Skeletal muscle satellite cell (primary cell): ENCODE measurements at regions not wholly inside any gene's neighbourhood (a gene's known extent, or its start where the extent isn't known, plus 50 kb on each side); places are given as distances from the start of the nearest gene placed in this dataset.

Experiments
- H3K27me3 ChIP-seq: 2 replicates; pipeline ENCODE4 v1.7.0; 2013; ENCODE audit warnings: low read length; ENCODE audit not compliant: control insufficient read depth, insufficient read depth
- H3K36me3 ChIP-seq: 2 replicates; pipeline ENCODE4 v1.7.0; 2013; ENCODE audit warnings: mild to moderate bottlenecking, control low read depth, low read length; ENCODE audit not compliant: insufficient read depth
- H3K4me1 ChIP-seq: 2 replicates; pipeline ENCODE4 v1.7.0; 2013; ENCODE audit warnings: low read length; ENCODE audit not compliant: control insufficient read depth, insufficient read depth
- H3K4me2 ChIP-seq: 2 replicates; pipeline ENCODE4 v1.7.0; 2013; ENCODE audit warnings: mild to moderate bottlenecking, low read length
- H3K4me3 ChIP-seq: 2 replicates; pipeline ENCODE4 v1.7.0; 2013; ENCODE audit warnings: low read length
- H3K9ac ChIP-seq: 2 replicates; pipeline ENCODE4 v1.7.0; 2013; ENCODE audit warnings: mild to moderate bottlenecking, low read depth, low read length, moderate library complexity
- H3K9me3 ChIP-seq: replicated peaks from 2 replicates; pipeline ENCODE4 v1.7.0; 2013; ENCODE audit warnings: mild to moderate bottlenecking, control low read depth, low read length

DNA sequence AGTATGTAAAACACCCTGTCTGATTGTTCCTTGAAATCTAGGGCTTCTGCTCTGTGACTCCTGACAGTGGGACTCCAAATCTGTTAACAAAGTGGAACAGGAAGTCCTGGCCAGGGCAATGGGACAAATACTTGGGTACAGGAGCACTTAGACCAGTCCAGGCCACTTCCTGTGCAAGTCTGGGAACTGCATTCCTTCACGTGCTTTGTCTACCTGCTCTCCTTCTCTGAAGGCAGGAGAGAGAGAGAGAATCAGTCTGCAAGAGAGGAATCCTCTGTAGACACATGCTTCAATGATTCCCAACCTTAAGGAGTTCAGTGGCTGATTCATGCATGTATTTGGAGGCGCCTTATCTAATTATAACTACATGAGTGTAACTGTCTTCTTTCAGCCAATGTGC, 530.2 kb downstream of the GATA3 start:
- Histone ChIP-seq H3K36me3 (no peaks in the 10 kb centered on the region), H3K9me3 (no peaks in the 10 kb centered on the region), H3K9ac (no peak overlapping the region), H3K4me3 (no peak overlapping the region), H3K27me3 (no peaks in the 10 kb centered on the region), H3K4me1 (no peaks in the 10 kb centered on the region), H3K4me2 (no peak overlapping the region)

GRCh38 chr10:8586504-8586903, 532.0 kb downstream of the GATA3 start:
- no peak overlapping the region for H3K4me2 ChIP-seq
- no peaks in the 10 kb centered on the region for H3K4me1 ChIP-seq
- no peak overlapping the region for H3K9ac ChIP-seq

DNA sequence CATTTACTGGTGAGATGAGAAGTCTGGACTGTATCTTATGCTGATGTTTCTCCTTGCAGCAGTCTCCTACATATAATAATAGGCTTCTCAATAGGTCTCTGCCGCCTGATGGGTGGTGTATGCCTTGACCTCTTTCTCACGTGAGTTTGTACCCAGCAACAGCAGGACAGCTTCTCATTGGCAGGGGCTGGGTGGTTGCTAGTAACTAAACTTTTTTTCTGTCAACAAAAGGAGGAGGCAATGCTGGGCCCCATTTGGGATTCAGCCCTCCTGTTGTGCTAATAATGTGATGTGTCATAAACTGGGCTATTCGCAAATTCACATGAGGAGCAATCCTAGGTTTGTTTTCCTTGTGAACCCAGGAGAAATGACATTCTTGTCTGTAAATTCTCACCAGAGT, 533.6 kb downstream of the GATA3 start:
- Histone ChIP-seq H3K4me2 (no peak overlapping the region), H3K9ac (no peak overlapping the region), H3K4me1 (no peaks in the 10 kb centered on the region), H3K36me3 (no peaks in the 10 kb centered on the region), H3K9me3 (no peaks in the 10 kb centered on the region), H3K27me3 (no peaks in the 10 kb centered on the region), H3K4me3 (no peak overlapping the region)

More at GRCh38 chr10:8586504-8586903, 532.0 kb downstream of the GATA3 start:
- H3K9me3 ChIP-seq = no peaks in the 10 kb centered on the region
- no peaks in the 10 kb centered on the region for H3K27me3 ChIP-seq
- H3K36me3 ChIP-seq = no peaks in the 10 kb centered on the region
- H3K4me3 ChIP-seq = no peak overlapping the region

- Histone ChIP-seq H3K27me3 (no peaks in the 10 kb centered on the region), H3K4me3 (no peak overlapping the region), H3K9ac (no peak overlapping the region), H3K4me2 (no peak overlapping the region), H3K36me3 (no peaks in the 10 kb centered on the region), H3K4me1 (no peaks in the 10 kb centered on the region), H3K9me3 (no peaks in the 10 kb centered on the region)
These were observed 536.0 kb downstream of the GATA3 start for GRCh38 chr10:8590518-8590917.

DNA sequence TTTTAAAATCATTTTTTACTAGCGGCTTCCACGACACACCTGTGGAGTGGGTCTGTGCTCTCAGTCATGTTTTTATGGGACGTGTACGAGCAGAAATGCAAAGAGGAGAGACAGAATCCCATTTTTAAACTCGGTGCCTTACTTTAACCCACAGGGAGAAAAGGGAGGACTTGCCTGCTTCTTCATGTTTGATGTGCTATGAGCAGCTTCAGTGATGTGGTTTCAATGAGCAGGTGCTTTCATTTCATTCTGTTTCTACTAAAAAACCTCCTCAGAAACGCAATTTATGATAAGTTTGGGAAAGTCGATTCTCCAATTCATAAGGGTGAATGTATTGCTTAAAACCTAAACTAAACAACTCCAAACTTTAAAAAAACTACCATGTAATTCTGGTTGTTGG, 537.2 kb downstream of the GATA3 start:
- Histone ChIP-seq H3K4me3 (no peak overlapping the region), H3K4me1 (no peaks in the 10 kb centered on the region)

DNA sequence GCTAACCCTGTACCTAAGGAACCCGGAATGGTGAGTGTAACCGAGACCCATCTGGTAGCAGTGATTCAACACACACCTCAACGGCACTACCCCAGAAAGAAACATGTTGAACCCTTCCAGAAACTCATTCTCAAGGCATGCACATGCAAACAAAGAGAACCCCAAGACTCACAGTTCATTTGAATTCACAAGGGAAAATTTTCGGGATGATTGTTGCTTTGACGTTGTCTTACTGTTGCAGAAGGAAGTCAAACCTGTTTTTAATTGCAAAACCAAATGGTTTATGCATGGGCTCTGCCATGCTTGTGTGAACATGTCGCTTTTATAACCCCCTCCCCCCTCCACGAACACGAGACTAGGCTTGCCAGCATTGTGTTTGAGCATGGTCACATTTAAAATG, 539.7 kb downstream of the GATA3 start:
- Histone ChIP-seq H3K36me3 (no peaks in the 10 kb centered on the region), H3K4me3 (no peak overlapping the region), H3K4me1 (no peaks in the 10 kb centered on the region), H3K9me3 (no peaks in the 10 kb centered on the region), H3K9ac (no peak overlapping the region), H3K27me3 (no peaks in the 10 kb centered on the region), H3K4me2 (no peak overlapping the region)

More for the DNA sequence above, 537.2 kb downstream of the GATA3 start:
- Histone ChIP-seq H3K4me2 (no peak overlapping the region), H3K27me3 (no peaks in the 10 kb centered on the region), H3K36me3 (no peaks in the 10 kb centered on the region), H3K9me3 (no peaks in the 10 kb centered on the region), H3K9ac (no peak overlapping the region)

GRCh38 chr10:8594711-8595110, 540.2 kb downstream of the GATA3 start:
- no peaks in the 10 kb centered on the region for H3K4me1 ChIP-seq
- H3K27me3 ChIP-seq = no peaks in the 10 kb centered on the region
- H3K36me3 ChIP-seq = no peaks in the 10 kb centered on the region
- H3K4me2 ChIP-seq = no peak overlapping the region
- H3K9ac ChIP-seq = no peak overlapping the region
- no peak overlapping the region for H3K4me3 ChIP-seq
- no peaks in the 10 kb centered on the region for H3K9me3 ChIP-seq

- H3K4me2 ChIP-seq = no peak overlapping the region
- no peak overlapping the region for H3K9ac ChIP-seq
- H3K4me1 ChIP-seq = no peaks in the 10 kb centered on the region
- no peaks in the 10 kb centered on the region for H3K27me3 ChIP-seq
- H3K4me3 ChIP-seq = no peak overlapping the region
- no peaks in the 10 kb centered on the region for H3K9me3 ChIP-seq
- no peaks in the 10 kb centered on the region for H3K36me3 ChIP-seq
These were observed 540.7 kb downstream of the GATA3 start for GRCh38 chr10:8595140-8595539.

DNA sequence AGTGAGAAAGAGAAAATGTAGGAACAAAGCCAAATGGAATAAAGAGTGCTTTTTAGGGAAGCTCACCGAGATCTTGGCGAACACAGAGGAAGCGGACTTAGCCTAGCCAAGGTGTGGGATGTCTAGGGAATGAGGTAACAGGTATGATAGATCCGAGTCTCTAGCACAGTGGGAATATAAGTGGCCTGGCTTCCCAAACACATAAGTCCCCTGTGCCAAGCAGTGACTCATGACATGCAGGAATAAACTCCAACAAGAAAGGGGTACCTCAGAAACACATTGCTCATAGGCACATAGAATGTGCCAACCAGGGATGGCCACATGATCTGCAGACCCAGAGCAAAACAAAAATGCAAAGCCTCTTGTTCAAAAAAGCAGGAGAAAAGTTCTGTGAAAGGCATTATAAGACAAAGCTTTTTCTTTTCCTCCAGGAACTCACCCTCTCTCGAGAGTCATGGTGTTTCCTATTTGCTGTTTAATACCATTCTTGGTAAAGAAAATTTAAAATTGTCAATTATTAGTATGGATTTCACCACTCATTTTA, 542.5 kb downstream of the GATA3 start:
- Histone ChIP-seq H3K27me3 (no peaks in the 10 kb centered on the region), H3K4me1 (no peaks in the 10 kb centered on the region), H3K9me3 (no peaks in the 10 kb centered on the region), H3K4me2 (no peak overlapping the region), H3K36me3 (no peaks in the 10 kb centered on the region), H3K4me3 (no peak overlapping the region), H3K9ac (no peak overlapping the region)

DNA sequence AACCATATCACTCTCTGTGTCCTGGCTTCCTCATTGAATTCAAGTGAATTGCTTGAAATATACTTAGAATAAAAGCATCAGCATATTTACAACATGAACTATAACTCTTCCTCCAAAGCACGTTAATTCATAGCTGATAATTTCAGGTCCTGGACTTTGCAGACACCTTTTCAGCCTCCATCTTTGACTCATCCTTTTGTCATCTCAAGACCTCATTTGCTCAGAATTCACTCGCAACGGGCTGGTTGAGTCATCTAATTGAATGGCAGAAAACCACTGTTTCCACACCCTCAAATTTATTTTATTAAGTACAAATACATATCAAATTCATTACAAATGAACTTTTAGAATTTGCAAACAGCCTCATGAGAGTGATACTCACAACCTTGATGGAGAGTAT, 545.7 kb downstream of the GATA3 start:
- Histone ChIP-seq H3K36me3 (no peaks in the 10 kb centered on the region), H3K9ac (no peak overlapping the region), H3K4me1 (no peaks in the 10 kb centered on the region), H3K9me3 (no peaks in the 10 kb centered on the region), H3K4me2 (no peak overlapping the region), H3K27me3 (no peaks in the 10 kb centered on the region), H3K4me3 (no peak overlapping the region)

- H3K27me3 ChIP-seq = no peaks in the 10 kb centered on the region
- H3K4me2 ChIP-seq = no peak overlapping the region
- no peaks in the 10 kb centered on the region for H3K36me3 ChIP-seq
- no peak overlapping the region for H3K9ac ChIP-seq
- H3K9me3 ChIP-seq = no peaks in the 10 kb centered on the region
- H3K4me1 ChIP-seq = no peaks in the 10 kb centered on the region
- H3K4me3 ChIP-seq = no peak overlapping the region
These were observed 548.3 kb downstream of the GATA3 start for GRCh38 chr10:8602821-8603220.

DNA sequence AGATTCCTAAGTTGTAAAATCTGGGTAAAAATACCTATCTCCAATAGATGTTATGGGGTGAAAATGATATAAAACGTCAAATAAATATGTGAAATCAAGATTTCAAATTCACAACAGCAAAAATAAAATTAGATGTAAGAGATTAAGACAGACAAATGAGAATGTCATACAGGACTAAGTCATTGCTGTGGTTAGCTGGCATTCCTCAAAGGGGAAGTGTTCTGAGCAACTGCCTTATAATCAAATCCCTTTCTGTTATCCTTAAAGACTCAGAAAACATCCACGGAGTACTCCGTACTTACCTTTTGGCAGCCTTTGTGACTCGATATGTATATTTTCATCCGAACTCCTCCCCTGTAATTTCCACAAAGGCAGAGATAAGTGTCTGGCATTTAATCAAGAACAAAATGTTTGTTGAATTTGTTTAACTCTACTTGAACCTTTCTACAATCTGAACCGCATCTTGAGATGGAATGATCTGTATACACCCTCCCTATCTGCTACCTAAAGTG, 559.6 kb downstream of the GATA3 start:
- Histone ChIP-seq H3K36me3 (no peaks in the 10 kb centered on the region), H3K4me3 (no peak overlapping the region), H3K4me1 (no peaks in the 10 kb centered on the region), H3K27me3 (no peaks in the 10 kb centered on the region), H3K9me3 (no peaks in the 10 kb centered on the region), H3K9ac (no peak overlapping the region), H3K4me2 (no peak overlapping the region)
